CD8-positive, alpha-beta memory T cell (primary cell): ENCODE measurements at regions not wholly inside any gene's neighbourhood (a gene's known extent, or its start where the extent isn't known, plus 50 kb on each side); places are given as distances from the start of the nearest gene placed in this dataset.
A peak's percentile ranks its signal among the peaks of the same experiment; 100 is the strongest.

ENCODE experiments used
- CTCF ChIA-PET: fragments of 350-600 bp; sonication (Branson Sonifier 250); formaldehyde crosslinking; loops from one replicate; lab custom pipeline; 2021; ENCODE audit warnings: antibody characterized with exemption; lab: Charles Lee
- POLR2A ChIA-PET: fragments of 350-600 bp; sonication (Branson Sonifier 250); formaldehyde crosslinking; loops from one replicate; lab custom pipeline; 2021; ENCODE audit warnings: antibody characterized with exemption; lab: Charles Lee
- DNase-seq, 5 donors: peaks; one replicate each; pipeline versions ENCODE4 v3.0.0 to v3.0.0-alpha.2; 2020 to 2022; ENCODE audit warnings: mixed read lengths in 1 of 5
- H3K27ac ChIP-seq: one replicate; pipeline ENCODE4 v1.7.0; 2013; ENCODE audit warnings: low read depth, mild to moderate bottlenecking, low read length, moderate library complexity
- H3K27me3 ChIP-seq: 2 replicates; pipeline ENCODE4 v1.7.0; 2013; ENCODE audit warnings: low read length, mild to moderate bottlenecking; ENCODE audit not compliant: insufficient read depth, poor library complexity, severe bottlenecking
- H3K36me3 ChIP-seq: 2 replicates; pipeline ENCODE4 v1.7.0; 2013; ENCODE audit warnings: mild to moderate bottlenecking, low read length, moderate library complexity; ENCODE audit not compliant: insufficient read depth
- H3K4me1 ChIP-seq: 2 replicates; pipeline ENCODE4 v1.7.0; 2013; ENCODE audit warnings: mild to moderate bottlenecking, low read length, moderate library complexity; ENCODE audit not compliant: insufficient read depth
- H3K4me3 ChIP-seq: 2 replicates; pipeline ENCODE4 v1.7.0; 2013; ENCODE audit warnings: mild to moderate bottlenecking, low read length
- H3K9me3 ChIP-seq: 2 replicates; pipeline ENCODE4 v1.7.0; 2013; ENCODE audit warnings: mild to moderate bottlenecking, low read length
- H3K27ac Mint-ChIP-seq, 8 donors: one replicate each; pipeline ENCODE4 v1.8.0; 2020 to 2021; ENCODE audit warnings: mixed read lengths in 8 of 8, mild to moderate bottlenecking in 6 of 8, inconsistent platforms in 3 of 8, moderate library complexity in 3 of 8
- H3K27me3 Mint-ChIP-seq, 2 donors: one replicate each; pipeline ENCODE4 v1.8.0; 2020 to 2021; ENCODE audit warnings: mixed read lengths in 2 of 2, mild to moderate bottlenecking in 1 of 2, moderate library complexity in 1 of 2
- H3K36me3 Mint-ChIP-seq, 3 donors: one replicate each; pipeline ENCODE4 v1.8.0; 2020 to 2021; ENCODE audit warnings: mixed read lengths in 3 of 3, inconsistent platforms in 1 of 3, mild to moderate bottlenecking in 1 of 3
- H3K4me1 Mint-ChIP-seq, 3 donors: one replicate each; pipeline ENCODE4 v1.8.0; 2020 to 2021; ENCODE audit warnings: mixed read lengths in 3 of 3, inconsistent platforms in 1 of 3, mild to moderate bottlenecking in 1 of 3
- H3K4me3 Mint-ChIP-seq, 7 donors: one replicate each; pipeline ENCODE4 v1.8.0; 2020 to 2021; ENCODE audit warnings: mixed read lengths in 7 of 7, mild to moderate bottlenecking in 6 of 7, moderate library complexity in 4 of 7, inconsistent platforms in 2 of 7
- H3K9me3 Mint-ChIP-seq, 5 donors: one replicate each; pipeline ENCODE4 v1.8.0; 2020 to 2022; ENCODE audit warnings: mixed read lengths in 5 of 5, mild to moderate bottlenecking in 3 of 5, moderate library complexity in 2 of 5, inconsistent platforms in 1 of 5

- no peaks in the 10 kb centered on the region for H3K9me3 ChIP-seq
- DNase-seq: no peak
- no peaks in the 10 kb centered on the region for H3K36me3 ChIP-seq
- Mint-ChIP-seq H3K27me3 (peaks cover 16 to 36% of the 10 kb centered on the region in 2 donors), H3K4me1 (no peaks in the 10 kb centered on the region), H3K36me3 (no peaks in the 10 kb centered on the region), H3K4me3 (no peak overlapping the region), H3K27ac (no peak overlapping the region), H3K9me3 (peaks cover 12 to 18% (median 15%) of the 10 kb centered on the region in 5 donors)
- ChIA-PET CTCF (no interaction called here), POLR2A (no interaction called here)
- peaks cover 5% of the 10 kb centered on the region for H3K27me3 ChIP-seq
- no peak overlapping the region for H3K4me3 ChIP-seq
- H3K27ac ChIP-seq: no peak overlapping the region
- no peaks in the 10 kb centered on the region for H3K4me1 ChIP-seq
Observed at GRCh38 chr1:38418195-38419030, 371.8 kb upstream of the POU3F1 start.

GRCh38 chr1:38403667-38404066 lies 357.1 kb upstream of the POU3F1 start:
- H3K36me3 Mint-ChIP-seq: peaks cover 0 to 3% (median 3%) of the 10 kb centered on the region in 3 donors
- H3K4me1 Mint-ChIP-seq: no peaks in the 10 kb centered on the region
- POLR2A ChIA-PET: no interaction called here
- peaks cover 12 to 23% (median 19%) of the 10 kb centered on the region in 5 donors for H3K9me3 Mint-ChIP-seq
- peak overlapping the region in 1 of 8 donors; percentile 18 for H3K27ac Mint-ChIP-seq
- no peak overlapping the region for H3K27ac ChIP-seq
- H3K36me3 ChIP-seq: no peaks in the 10 kb centered on the region
- no peak for DNase-seq
- H3K27me3 ChIP-seq: no peaks in the 10 kb centered on the region
- peaks cover 24 to 52% of the 10 kb centered on the region in 2 donors for H3K27me3 Mint-ChIP-seq
- H3K9me3 ChIP-seq: no peaks in the 10 kb centered on the region
- H3K4me3 ChIP-seq: no peak overlapping the region
- no peak overlapping the region for H3K4me3 Mint-ChIP-seq
- CTCF ChIA-PET: no interaction called here
- no peaks in the 10 kb centered on the region for H3K4me1 ChIP-seq

- POLR2A ChIA-PET: no interaction called here
- Histone ChIP-seq H3K4me1 (no peaks in the 10 kb centered on the region), H3K27ac (no peak overlapping the region), H3K4me3 (no peak overlapping the region), H3K27me3 (no peaks in the 10 kb centered on the region), H3K36me3 (no peaks in the 10 kb centered on the region), H3K9me3 (no peaks in the 10 kb centered on the region)
- Mint-ChIP-seq H3K9me3 (peaks cover 14 to 23% (median 19%) of the 10 kb centered on the region in 5 donors), H3K4me3 (no peak overlapping the region), H3K27ac (peak overlapping the region in 1 of 8 donors; percentile 4), H3K36me3 (peaks cover 0 to 3% (median 3%) of the 10 kb centered on the region in 3 donors), H3K4me1 (no peaks in the 10 kb centered on the region), H3K27me3 (peaks cover 27 to 53% of the 10 kb centered on the region in 2 donors)
- CTCF ChIA-PET: no interaction called here
- DNase-seq: no peak
Observed at GRCh38 chr1:38402230-38402815, 355.7 kb upstream of the POU3F1 start.

DNA sequence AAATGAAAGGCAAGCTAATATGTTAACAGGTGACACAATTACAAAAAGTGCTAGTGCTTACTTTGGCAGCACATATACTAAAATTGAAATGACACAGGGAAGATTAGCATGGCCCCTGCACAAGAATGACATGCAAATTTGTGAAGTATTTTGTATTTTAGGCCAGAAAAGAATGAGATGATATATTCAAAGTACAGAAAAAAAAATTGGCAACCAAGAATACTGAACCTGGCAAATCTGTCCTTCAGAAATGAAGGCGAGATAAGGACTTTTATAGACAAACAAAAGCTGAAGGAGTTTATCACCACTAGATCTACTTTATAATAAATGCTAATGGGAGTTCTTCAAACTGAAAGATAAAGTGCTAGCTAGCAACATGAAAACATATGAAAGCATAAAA lies 350.0 kb upstream of the POU3F1 start:
- H3K4me1 Mint-ChIP-seq: no peaks in the 10 kb centered on the region
- no peak overlapping the region for H3K27ac Mint-ChIP-seq
- CTCF ChIA-PET: no interaction called here
- H3K36me3 Mint-ChIP-seq: peaks cover 0 to 1% (median 0%) of the 10 kb centered on the region in 3 donors
- H3K27ac ChIP-seq: no peak overlapping the region
- H3K27me3 ChIP-seq: no peaks in the 10 kb centered on the region
- POLR2A ChIA-PET: no interaction called here
- H3K9me3 Mint-ChIP-seq: peaks cover 14 to 24% (median 19%) of the 10 kb centered on the region in 5 donors
- H3K36me3 ChIP-seq: no peaks in the 10 kb centered on the region
- no peak for DNase-seq
- no peaks in the 10 kb centered on the region for H3K4me1 ChIP-seq
- no peaks in the 10 kb centered on the region for H3K9me3 ChIP-seq
- H3K4me3 Mint-ChIP-seq: no peak overlapping the region
- no peak overlapping the region for H3K4me3 ChIP-seq
- peaks cover 21 to 56% of the 10 kb centered on the region in 2 donors for H3K27me3 Mint-ChIP-seq

- H3K9me3 ChIP-seq: no peaks in the 10 kb centered on the region
- DNase-seq: no peak
- H3K4me3 ChIP-seq: no peak overlapping the region
- peak overlapping the region in 2 of 8 donors; percentile 29 to 58 for H3K27ac Mint-ChIP-seq
- H3K4me1 Mint-ChIP-seq: no peaks in the 10 kb centered on the region
- no peaks in the 10 kb centered on the region for H3K36me3 ChIP-seq
- H3K4me1 ChIP-seq: no peaks in the 10 kb centered on the region
- H3K36me3 Mint-ChIP-seq: peaks cover 0 to 1% (median 1%) of the 10 kb centered on the region in 3 donors
- ChIA-PET POLR2A (no interaction called here), CTCF (no interaction called here)
- no peak overlapping the region for H3K4me3 Mint-ChIP-seq
- H3K9me3 Mint-ChIP-seq: peaks cover 21 to 30% (median 25%) of the 10 kb centered on the region in 5 donors
- no peak overlapping the region for H3K27ac ChIP-seq
- no peaks in the 10 kb centered on the region for H3K27me3 ChIP-seq
- H3K27me3 Mint-ChIP-seq: peaks cover 28 to 66% of the 10 kb centered on the region in 2 donors
Observed at GRCh38 chr1:38394303-38394702, 347.7 kb upstream of the POU3F1 start.

DNA sequence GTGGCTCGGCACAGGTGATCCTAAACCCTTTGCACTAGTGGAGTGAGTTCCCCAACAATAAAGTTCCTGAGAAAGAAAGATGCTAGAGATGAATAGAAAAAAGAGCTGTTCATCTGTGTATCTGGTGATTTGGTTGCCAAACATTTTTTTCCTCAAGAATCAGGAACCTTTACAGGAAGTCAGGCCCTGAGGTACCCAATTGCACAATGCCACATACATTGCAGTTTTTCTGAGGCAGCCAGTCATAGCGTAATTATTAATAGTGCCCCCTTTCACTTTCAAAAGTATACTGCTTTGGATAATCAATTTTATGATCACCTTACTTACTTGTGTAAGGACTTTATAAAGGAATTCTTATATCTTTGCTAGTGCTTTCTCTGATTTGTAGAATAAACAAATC lies 346.3 kb upstream of the POU3F1 start:
- no peak overlapping the region for H3K27ac ChIP-seq
- no peaks in the 10 kb centered on the region for H3K9me3 ChIP-seq
- H3K36me3 Mint-ChIP-seq: peaks cover 0 to 1% (median 1%) of the 10 kb centered on the region in 3 donors
- POLR2A ChIA-PET: no interaction called here
- no peaks in the 10 kb centered on the region for H3K27me3 ChIP-seq
- H3K36me3 ChIP-seq: no peaks in the 10 kb centered on the region
- no peak for DNase-seq
- H3K9me3 Mint-ChIP-seq: peaks cover 22 to 35% (median 29%) of the 10 kb centered on the region in 5 donors
- H3K4me3 Mint-ChIP-seq: no peak overlapping the region
- no peaks in the 10 kb centered on the region for H3K4me1 Mint-ChIP-seq
- no peaks in the 10 kb centered on the region for H3K4me1 ChIP-seq
- CTCF ChIA-PET: no interaction called here
- H3K4me3 ChIP-seq: no peak overlapping the region
- no peak overlapping the region for H3K27ac Mint-ChIP-seq
- H3K27me3 Mint-ChIP-seq: peaks cover 21 to 60% of the 10 kb centered on the region in 2 donors

- Mint-ChIP-seq H3K4me3 (no peak overlapping the region), H3K4me1 (no peaks in the 10 kb centered on the region), H3K27me3 (peaks cover 9 to 55% of the 10 kb centered on the region in 2 donors), H3K27ac (no peak overlapping the region), H3K36me3 (no peaks in the 10 kb centered on the region), H3K9me3 (no peaks in the 10 kb centered on the region)
- Histone ChIP-seq H3K4me1 (no peaks in the 10 kb centered on the region), H3K27me3 (no peaks in the 10 kb centered on the region), H3K27ac (no peak overlapping the region), H3K4me3 (no peak overlapping the region), H3K9me3 (no peaks in the 10 kb centered on the region), H3K36me3 (no peaks in the 10 kb centered on the region)
- CTCF ChIA-PET: no interaction called here
- POLR2A ChIA-PET: no interaction called here
- DNase-seq: no peak
Observed at GRCh38 chr1:38381256-38381655, 334.7 kb upstream of the POU3F1 start.

DNA sequence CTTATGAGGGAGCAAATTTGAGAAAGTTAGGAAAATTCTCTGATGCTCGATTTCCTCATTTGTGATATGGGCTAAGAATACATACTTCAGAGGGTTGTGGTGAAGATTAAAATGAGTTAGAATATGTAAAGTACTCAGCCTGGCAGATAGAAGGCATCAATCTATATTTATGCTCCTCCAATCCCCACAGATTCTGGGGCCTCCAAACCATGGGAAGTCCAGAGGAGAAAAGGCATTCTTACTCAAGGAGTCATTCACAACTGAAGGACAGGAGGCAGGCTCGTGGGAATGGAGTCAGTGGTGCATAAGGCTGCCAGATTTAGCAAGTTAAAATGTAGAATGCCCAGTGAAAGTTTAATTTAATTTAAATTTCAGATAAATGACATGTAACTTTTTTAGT lies 330.0 kb upstream of the POU3F1 start:
- H3K27me3 Mint-ChIP-seq: peaks cover 24 to 38% of the 10 kb centered on the region in 2 donors
- ChIA-PET CTCF (no interaction called here), POLR2A (no interaction called here)
- DNase-seq: no peak
- Histone ChIP-seq H3K4me3 (no peak overlapping the region), H3K9me3 (no peaks in the 10 kb centered on the region), H3K4me1 (no peaks in the 10 kb centered on the region), H3K27ac (no peak overlapping the region), H3K27me3 (no peaks in the 10 kb centered on the region), H3K36me3 (no peaks in the 10 kb centered on the region)
- H3K4me1 Mint-ChIP-seq: no peaks in the 10 kb centered on the region
- no peak overlapping the region for H3K27ac Mint-ChIP-seq
- peaks cover 5 to 13% (median 8%) of the 10 kb centered on the region in 5 donors for H3K9me3 Mint-ChIP-seq
- peaks cover 0 to 1% (median 0%) of the 10 kb centered on the region in 3 donors for H3K36me3 Mint-ChIP-seq
- no peak overlapping the region for H3K4me3 Mint-ChIP-seq
